Stomach smooth muscle (tissue), 2 donors: ENCODE measurements at regions not wholly inside any gene's neighbourhood (a gene's known extent, or its start where the extent isn't known, plus 50 kb on each side); places are given as distances from the start of the nearest gene placed in this dataset.

Source experiments
- H3K27ac ChIP-seq: one replicate; pipeline ENCODE4 v1.7.0; 2013; ENCODE audit warnings: mild to moderate bottlenecking, low read length, inconsistent platforms
- H3K27me3 ChIP-seq, 2 donors: one replicate each; pipeline ENCODE4 v1.7.0; 2013; ENCODE audit warnings: low read length in 2 of 2; ENCODE audit not compliant: insufficient read depth in 2 of 2, control insufficient read depth in 1 of 2
- H3K36me3 ChIP-seq, 2 donors: one replicate each; pipeline ENCODE4 v1.7.0; 2013; ENCODE audit warnings: low read length in 2 of 2; ENCODE audit not compliant: control insufficient read depth in 2 of 2, insufficient read depth in 2 of 2
- H3K4me1 ChIP-seq: one replicate; pipeline ENCODE4 v1.7.0; 2013; ENCODE audit warnings: low read length; ENCODE audit not compliant: control insufficient read depth, insufficient read depth
- H3K4me3 ChIP-seq, 2 donors: one replicate each; pipeline ENCODE4 v1.7.0; 2013; ENCODE audit warnings: low read length in 2 of 2
- H3K9ac ChIP-seq, 2 donors: one replicate each; pipeline ENCODE4 v1.7.0; 2013; ENCODE audit warnings: low read length in 2 of 2, mild to moderate bottlenecking in 1 of 2
- H3K9me3 ChIP-seq, 2 donors: one replicate each; pipeline ENCODE4 v1.7.0; 2013; ENCODE audit warnings: low read length in 2 of 2; ENCODE audit not compliant: control insufficient read depth in 2 of 2
- donor health status: healthy.
- donor health status: Pancreatic carcinoma.

DNA sequence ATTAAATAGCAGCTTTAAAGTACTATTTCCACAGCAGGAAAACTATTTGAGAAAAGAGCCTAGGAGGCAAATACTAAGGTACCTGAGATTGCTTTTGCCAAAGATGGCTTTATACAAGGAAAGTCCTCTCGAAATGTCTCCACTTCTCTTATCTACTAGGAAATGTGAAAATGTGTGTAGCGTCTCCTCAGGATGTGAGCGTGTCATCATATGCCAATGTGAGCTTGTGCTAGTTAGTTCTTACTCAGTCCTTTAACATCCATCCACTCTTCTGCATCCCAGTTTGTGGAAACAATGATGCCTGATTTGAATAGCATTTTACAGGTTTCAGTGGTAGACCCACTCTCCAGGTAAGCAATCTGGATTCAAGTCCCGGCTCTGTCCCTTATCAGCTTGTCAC lies 421.0 kb downstream of the DYNC2H1 start:
- Histone ChIP-seq H3K4me3 (no peak overlapping the region), H3K27ac (no peak overlapping the region), H3K9me3 (no peaks in the 10 kb centered on the region), H3K27me3 (peaks cover 0 to 2% of the 10 kb centered on the region in 2 donors), H3K9ac (no peak overlapping the region), H3K4me1 (no peaks in the 10 kb centered on the region), H3K36me3 (no peaks in the 10 kb centered on the region)

DNA sequence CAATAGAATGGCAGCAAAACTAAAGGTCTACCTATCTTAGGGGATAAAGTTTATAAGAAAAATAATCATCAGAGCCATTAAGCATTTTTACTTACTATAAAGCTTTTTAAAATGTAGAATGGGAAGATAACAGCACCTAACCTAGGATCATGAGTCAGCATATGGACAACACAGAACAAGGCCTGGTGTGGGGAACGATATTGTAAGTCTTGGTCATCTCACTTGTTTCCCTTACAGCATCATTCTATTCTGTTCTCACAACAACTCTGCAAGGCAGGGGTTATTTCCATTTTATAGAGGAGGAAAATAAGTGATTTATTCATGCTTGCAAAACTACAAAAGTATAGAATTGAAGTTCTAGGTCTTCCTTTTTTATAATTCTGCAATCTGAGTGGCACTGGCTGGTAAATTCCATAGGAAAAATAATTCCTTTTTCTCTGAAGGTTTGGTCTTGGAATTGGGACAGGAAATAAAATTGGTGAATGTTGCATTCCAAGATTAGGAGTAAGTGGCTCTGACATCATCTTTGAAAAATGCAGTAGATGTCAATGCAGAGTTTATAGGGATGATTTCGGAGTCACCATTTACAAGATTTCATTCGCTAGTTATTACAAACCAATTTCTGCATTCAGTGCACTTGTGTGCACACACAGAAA lies 423.0 kb downstream of the DYNC2H1 start:
- Histone ChIP-seq H3K9ac (no peak overlapping the region), H3K4me1 (no peaks in the 10 kb centered on the region), H3K36me3 (no peaks in the 10 kb centered on the region), H3K27me3 (peaks cover 0 to 2% of the 10 kb centered on the region in 2 donors), H3K9me3 (no peaks in the 10 kb centered on the region), H3K27ac (no peak overlapping the region), H3K4me3 (no peak overlapping the region)

DNA sequence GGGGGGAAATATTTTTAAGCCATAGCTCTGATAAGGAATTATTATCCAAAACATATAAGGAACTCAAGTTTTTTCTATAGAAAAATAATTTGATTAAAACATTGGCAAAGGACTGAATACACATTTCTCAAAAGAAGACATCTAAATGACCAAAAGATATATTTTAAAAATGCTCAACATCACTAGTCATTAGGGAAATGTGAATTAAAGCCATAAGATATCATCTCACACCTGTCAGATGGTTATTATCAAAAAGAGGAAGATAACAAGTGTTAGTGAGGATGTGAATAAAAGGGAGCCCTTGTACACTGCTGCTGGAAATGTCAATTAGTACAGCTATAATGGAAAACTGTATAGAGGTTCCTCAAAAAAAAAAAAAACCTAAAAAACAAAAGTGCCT lies 425.0 kb downstream of the DYNC2H1 start:
- no peak overlapping the region for H3K9ac ChIP-seq
- H3K27ac ChIP-seq, result no peak overlapping the region
- no peaks in the 10 kb centered on the region for H3K9me3 ChIP-seq
- H3K4me1 ChIP-seq, result no peaks in the 10 kb centered on the region
- peaks cover 0 to 2% of the 10 kb centered on the region in 2 donors for H3K27me3 ChIP-seq
- no peaks in the 10 kb centered on the region for H3K36me3 ChIP-seq
- H3K4me3 ChIP-seq, result no peak overlapping the region

DNA sequence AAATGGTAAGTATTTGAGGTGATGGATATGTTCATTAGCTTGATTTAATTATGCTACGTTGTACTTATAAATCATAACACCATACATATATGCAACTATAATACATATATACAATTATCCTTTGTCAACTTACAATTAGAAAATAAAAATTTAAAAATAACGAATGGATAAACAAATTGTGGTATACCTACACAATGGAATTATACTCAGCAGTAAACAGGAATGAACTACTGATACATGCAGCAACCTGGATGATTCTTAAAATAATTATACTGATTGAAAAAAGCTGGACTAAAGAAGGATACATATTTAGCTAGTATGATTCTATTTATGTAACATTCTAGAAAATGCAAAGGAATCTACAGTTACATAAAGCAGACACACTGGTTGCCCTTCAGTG lies 425.7 kb downstream of the DYNC2H1 start:
- no peaks in the 10 kb centered on the region for H3K4me1 ChIP-seq
- no peak overlapping the region for H3K27ac ChIP-seq
- H3K36me3 ChIP-seq, result no peaks in the 10 kb centered on the region
- H3K27me3 ChIP-seq, result peaks cover 0 to 2% of the 10 kb centered on the region in 2 donors
- H3K4me3 ChIP-seq, result no peak overlapping the region
- H3K9ac ChIP-seq, result no peak overlapping the region
- no peaks in the 10 kb centered on the region for H3K9me3 ChIP-seq

DNA sequence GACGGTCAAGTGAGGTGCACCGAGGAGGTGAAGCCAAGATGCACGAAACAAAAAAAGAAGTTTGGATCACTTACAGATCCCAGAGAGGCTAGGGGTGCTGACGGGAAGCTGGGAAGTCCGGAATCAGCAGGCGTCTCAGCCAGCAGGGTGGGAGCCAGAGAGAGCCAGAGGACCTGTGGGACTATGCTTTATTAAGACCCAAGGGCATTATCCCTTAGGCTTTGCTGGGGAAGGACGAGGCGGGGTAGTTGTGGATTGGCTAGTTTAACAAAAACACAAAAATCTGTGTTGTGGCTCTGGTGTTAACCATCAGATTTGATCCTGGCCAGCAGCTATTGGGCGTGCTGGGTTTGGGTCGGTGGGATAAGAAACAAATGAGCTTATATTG lies 427.1 kb downstream of the DYNC2H1 start:
- Histone ChIP-seq H3K4me3 (no peak overlapping the region), H3K9ac (no peak overlapping the region)

DNA sequence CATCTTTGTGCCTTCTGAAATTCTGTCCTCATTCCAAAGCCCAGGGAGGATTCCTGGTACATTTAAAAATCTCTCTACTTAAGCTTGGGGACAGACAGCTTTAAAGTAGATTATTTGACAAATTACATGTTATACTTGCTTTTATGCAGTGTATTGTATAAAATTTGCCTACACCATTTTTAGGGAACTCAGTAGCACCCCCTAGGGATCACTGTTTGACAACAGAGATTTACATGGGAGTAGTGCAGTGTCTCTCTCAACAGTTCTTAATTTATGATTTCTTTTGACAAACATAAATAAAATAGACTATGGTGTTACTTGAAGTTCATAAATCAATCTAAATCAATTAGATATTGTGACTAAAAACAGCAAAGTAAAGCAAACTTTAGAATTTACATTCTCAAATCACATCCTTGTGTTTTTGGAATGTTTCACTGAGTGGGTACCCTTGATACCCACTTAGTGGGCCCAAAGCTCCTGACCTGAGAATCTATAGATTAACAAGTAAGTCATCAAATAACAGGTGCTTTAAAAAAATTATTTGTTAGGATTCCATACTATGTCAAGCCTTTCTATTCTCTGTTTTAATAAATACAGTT lies 428.8 kb downstream of the DYNC2H1 start:
- no peaks in the 10 kb centered on the region for H3K4me1 ChIP-seq
- H3K9ac ChIP-seq, result no peak overlapping the region
- H3K27ac ChIP-seq, result no peak overlapping the region
- H3K4me3 ChIP-seq, result no peak overlapping the region
- no peaks in the 10 kb centered on the region for H3K27me3 ChIP-seq
- no peaks in the 10 kb centered on the region for H3K9me3 ChIP-seq
- no peaks in the 10 kb centered on the region for H3K36me3 ChIP-seq

More for the DNA sequence above, 427.1 kb downstream of the DYNC2H1 start:
- H3K27ac ChIP-seq, result no peak overlapping the region
- no peaks in the 10 kb centered on the region for H3K9me3 ChIP-seq
- H3K4me1 ChIP-seq, result no peaks in the 10 kb centered on the region
- peaks cover 0 to 1% of the 10 kb centered on the region in 2 donors for H3K27me3 ChIP-seq
- H3K36me3 ChIP-seq, result no peaks in the 10 kb centered on the region

DNA sequence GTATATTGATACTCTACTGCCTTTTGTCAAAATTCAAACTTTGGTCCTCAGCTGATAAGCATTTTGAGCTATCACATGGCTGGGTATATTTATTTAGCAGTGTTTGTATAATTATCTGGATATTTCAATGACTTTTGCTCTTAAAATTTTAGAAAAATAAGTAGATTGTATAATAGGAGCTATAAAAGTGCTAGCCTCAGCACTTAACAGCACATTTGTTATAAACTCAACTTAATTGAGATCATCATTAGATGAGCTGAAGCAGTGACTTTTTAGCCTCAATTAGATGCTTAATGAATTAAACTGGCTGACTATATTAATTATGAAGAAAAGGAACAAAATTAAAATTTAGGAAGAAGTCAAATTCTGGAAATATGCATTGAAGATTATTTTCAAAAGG lies 429.9 kb downstream of the DYNC2H1 start:
- H3K4me3 ChIP-seq, result no peak overlapping the region
- H3K4me1 ChIP-seq, result no peaks in the 10 kb centered on the region
- no peak overlapping the region for H3K27ac ChIP-seq
- no peaks in the 10 kb centered on the region for H3K36me3 ChIP-seq
- no peaks in the 10 kb centered on the region for H3K27me3 ChIP-seq
- no peak overlapping the region for H3K9ac ChIP-seq
- H3K9me3 ChIP-seq, result no peaks in the 10 kb centered on the region

DNA sequence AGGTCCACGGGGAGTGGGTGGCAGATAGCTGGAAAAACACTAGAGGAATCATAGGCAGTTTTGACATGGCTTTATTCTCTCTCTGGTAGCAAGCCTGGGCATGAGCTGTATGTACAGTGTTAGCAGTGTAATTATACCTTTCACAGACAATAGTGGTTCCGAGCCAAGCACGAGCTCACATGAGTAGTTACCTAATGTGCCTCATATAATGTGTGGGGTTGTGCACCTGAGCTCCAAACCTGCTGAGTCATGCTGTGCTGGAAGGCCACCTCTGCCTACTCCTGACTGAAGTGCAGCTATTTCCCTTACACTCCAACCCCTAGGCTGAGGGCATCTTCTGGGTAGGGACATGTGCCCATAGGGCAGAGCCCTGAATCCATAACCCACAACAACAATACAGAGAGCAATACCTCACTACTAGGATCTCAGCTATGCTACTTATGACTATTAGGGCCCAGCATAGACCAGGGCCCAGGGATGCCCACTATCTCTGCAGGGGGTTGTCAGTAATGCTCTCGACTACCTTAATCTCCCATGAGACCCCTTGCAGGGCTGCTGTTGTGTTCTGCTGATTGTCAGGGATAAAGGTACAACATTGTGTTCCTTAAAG lies 432.1 kb downstream of the DYNC2H1 start:
- H3K9ac ChIP-seq, result no peak overlapping the region
- H3K27ac ChIP-seq, result no peak overlapping the region
- no peaks in the 10 kb centered on the region for H3K4me1 ChIP-seq
- H3K36me3 ChIP-seq, result no peaks in the 10 kb centered on the region
- no peaks in the 10 kb centered on the region for H3K9me3 ChIP-seq
- H3K4me3 ChIP-seq, result no peak overlapping the region
- H3K27me3 ChIP-seq, result no peaks in the 10 kb centered on the region

DNA sequence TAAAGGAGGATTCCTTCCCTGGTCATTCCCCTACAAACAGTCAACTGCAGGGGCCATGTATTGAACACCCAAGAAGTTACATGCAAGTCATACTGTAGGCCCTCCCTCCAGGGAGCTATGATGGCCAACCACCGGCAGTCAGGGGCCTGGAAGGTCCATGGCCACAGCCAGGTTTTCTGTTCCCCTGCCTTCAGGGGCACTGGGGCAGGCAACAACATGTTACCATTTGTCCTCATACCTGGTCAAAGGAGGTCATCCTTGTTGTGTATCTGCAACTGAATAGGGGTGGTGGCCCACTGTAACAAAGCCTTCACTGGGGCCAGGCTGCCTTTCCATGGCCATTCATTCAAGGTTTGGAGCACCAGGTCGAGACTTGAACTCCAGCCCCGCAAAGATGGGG lies 433.6 kb downstream of the DYNC2H1 start:
- Histone ChIP-seq H3K4me1 (no peaks in the 10 kb centered on the region), H3K27me3 (no peaks in the 10 kb centered on the region), H3K4me3 (no peak overlapping the region), H3K9ac (no peak overlapping the region), H3K36me3 (no peaks in the 10 kb centered on the region), H3K9me3 (no peaks in the 10 kb centered on the region), H3K27ac (no peak overlapping the region)

DNA sequence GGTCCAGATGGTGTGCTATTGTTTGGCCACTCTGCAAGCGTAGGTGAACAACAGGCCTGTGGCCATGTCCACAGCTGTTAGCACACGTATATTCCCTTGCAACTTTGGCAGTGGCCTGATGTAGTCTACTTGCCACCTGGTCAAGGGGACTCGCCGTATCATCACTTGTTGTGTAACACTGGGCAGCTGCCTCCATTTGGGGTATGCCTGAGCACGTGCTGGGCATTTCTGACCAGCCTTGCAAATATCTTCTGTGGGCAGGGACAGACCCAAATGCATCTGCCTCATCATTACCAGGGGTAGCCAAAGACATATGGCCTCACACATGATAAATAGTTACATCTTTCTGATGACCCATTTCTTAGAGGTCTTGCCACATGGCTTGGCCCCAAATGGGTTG lies 434.2 kb downstream of the DYNC2H1 start:
- Histone ChIP-seq H3K9me3 (no peaks in the 10 kb centered on the region), H3K4me3 (no peak overlapping the region), H3K4me1 (no peaks in the 10 kb centered on the region), H3K27me3 (no peaks in the 10 kb centered on the region), H3K27ac (no peak overlapping the region), H3K36me3 (no peaks in the 10 kb centered on the region), H3K9ac (no peak overlapping the region)

DNA sequence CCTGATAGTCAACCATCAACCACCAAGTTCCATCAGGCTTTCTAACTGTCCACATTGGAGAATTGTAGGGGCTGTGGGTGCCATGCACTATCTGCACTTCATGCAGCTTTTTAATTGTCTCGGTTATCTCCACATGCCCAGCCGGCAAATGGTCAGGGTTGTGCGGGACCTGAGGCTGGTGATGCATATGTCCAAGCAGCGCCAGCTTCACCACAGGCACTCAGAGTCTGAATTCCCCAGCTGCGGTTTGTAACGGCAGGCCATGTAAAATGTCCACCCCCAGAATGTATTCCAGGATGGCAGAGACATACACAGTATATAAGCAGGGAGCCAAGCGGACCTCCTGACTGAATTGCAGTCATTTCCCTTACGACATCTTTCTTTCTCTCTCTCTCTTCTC lies 435.6 kb downstream of the DYNC2H1 start:
- no peak overlapping the region for H3K4me3 ChIP-seq
- H3K27ac ChIP-seq, result no peak overlapping the region
- no peaks in the 10 kb centered on the region for H3K4me1 ChIP-seq
- H3K36me3 ChIP-seq, result no peaks in the 10 kb centered on the region
- H3K9me3 ChIP-seq, result no peaks in the 10 kb centered on the region
- no peaks in the 10 kb centered on the region for H3K27me3 ChIP-seq
- H3K9ac ChIP-seq, result no peak overlapping the region
